SU-DHL-6 (cell line): ENCODE measurements at regions not wholly inside any gene's neighbourhood (a gene's known extent, or its start where the extent isn't known, plus 50 kb on each side); places are given as distances from the start of the nearest gene placed in this dataset.

Experiments used
- EZH2phosphoT487 ChIP-seq: fragments of 200-600 bp; sonication (generic), shearing (Covaris generic); conservative IDR thresholded peaks from 2 replicates; pipeline ENCODE4 v1.6.1; 2018; ENCODE audit warnings: mild to moderate bottlenecking, antibody characterized with exemption, low read length, moderate library complexity, mixed read lengths
- TF ChIP-seq, protein P1 (sequence below): fragments of 200-600 bp; sonication (generic); IDR thresholded peaks from one replicate; pipeline ENCODE4 v1.5.1; 2017; ENCODE audit warnings: antibody characterized with exemption, mild to moderate bottlenecking, low read length, moderate library complexity; ENCODE audit not compliant: insufficient read depth, poor library complexity, severe bottlenecking

GRCh38 chr16:54341892-54342776 lies 55.5 kb upstream of the IRX3 start:
- no peak for TF ChIP-seq EZH2phosphoT487
- TF ChIP-seq, protein P1, sequence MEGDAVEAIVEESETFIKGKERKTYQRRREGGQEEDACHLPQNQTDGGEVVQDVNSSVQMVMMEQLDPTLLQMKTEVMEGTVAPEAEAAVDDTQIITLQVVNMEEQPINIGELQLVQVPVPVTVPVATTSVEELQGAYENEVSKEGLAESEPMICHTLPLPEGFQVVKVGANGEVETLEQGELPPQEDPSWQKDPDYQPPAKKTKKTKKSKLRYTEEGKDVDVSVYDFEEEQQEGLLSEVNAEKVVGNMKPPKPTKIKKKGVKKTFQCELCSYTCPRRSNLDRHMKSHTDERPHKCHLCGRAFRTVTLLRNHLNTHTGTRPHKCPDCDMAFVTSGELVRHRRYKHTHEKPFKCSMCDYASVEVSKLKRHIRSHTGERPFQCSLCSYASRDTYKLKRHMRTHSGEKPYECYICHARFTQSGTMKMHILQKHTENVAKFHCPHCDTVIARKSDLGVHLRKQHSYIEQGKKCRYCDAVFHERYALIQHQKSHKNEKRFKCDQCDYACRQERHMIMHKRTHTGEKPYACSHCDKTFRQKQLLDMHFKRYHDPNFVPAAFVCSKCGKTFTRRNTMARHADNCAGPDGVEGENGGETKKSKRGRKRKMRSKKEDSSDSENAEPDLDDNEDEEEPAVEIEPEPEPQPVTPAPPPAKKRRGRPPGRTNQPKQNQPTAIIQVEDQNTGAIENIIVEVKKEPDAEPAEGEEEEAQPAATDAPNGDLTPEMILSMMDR: no peak
